ENCODE measurements at regions not wholly inside any gene's neighbourhood (a gene's known extent, or its start where the extent isn't known, plus 50 kb on each side); places are given as distances from the start of the nearest gene placed in this dataset.

DNA sequence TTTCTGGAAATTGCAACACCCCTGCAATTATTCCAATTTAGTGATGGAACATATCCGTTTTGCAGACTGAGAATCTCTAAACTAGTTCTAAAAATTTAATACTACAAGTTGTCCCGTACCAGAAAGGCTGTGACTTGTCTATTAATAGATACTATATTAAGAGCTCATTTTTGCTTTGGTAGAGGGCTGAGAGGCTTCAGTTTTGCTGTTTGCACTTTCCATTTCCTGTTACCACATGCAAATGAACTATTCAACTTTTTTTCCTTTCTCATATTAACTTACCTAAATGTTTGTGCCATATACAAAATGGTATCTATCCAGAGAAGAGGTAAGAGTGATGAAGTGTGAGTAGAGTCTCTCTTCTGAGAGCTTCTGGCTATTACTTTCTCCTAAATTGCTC, 101.5 kb upstream of the CRBN start:
- no peak overlapping the region for H3K18ac ChIP-seq (ENCODE audit: low read length)
- H4K12ac ChIP-seq (ENCODE audit: low read depth, low read length), result no peak overlapping the region
- H2AFZ ChIP-seq (ENCODE audit: insufficient read depth, low read length, poor library complexity), result no peak overlapping the region
- H3K4me3 ChIP-seq (ENCODE audit: low read depth, low read length), result no peak overlapping the region
- no peak overlapping the region for H2BK120ac ChIP-seq (ENCODE audit: insufficient read depth, low read length, poor library complexity)
- no peak for DNase-seq
- H2BK12ac ChIP-seq (ENCODE audit: low read length), result no peak overlapping the region
- no peak overlapping the region for H3K4me2 ChIP-seq (ENCODE audit: low read length)
- no peaks in the 10 kb centered on the region for H3K4me1 ChIP-seq (ENCODE audit: control insufficient read depth in 1 of 2, insufficient read depth in 2 of 2, low read length in 2 of 2)
- no CpG with 5 or more reads among the region's 2 CpGs for WGBS (ENCODE audit: extremely low coverage, insufficient coverage, insufficient read length)
- H3K79me2 ChIP-seq (ENCODE audit: control insufficient read depth, insufficient read depth, low read length, poor library complexity), result no peaks in the 10 kb centered on the region
- H2AK5ac ChIP-seq (ENCODE audit: low read length), result no peak overlapping the region
- no peak overlapping the region for H3K9ac ChIP-seq (ENCODE audit: low read length)
- no peak overlapping the region for H4K91ac ChIP-seq (ENCODE audit: low read depth, low read length)
- H3K79me1 ChIP-seq (ENCODE audit: low read length), result no peaks in the 10 kb centered on the region
- no peaks in the 10 kb centered on the region for H3K36me3 ChIP-seq (ENCODE audit: control insufficient read depth in 1 of 2, insufficient read depth in 2 of 2, low read length in 2 of 2)
- H2BK5ac ChIP-seq (ENCODE audit: low read depth, low read length, poor library complexity), result no peak overlapping the region
- no peaks in the 10 kb centered on the region for H3K9me3 ChIP-seq (ENCODE audit: insufficient read depth, low read depth, low read length)
- H3K4ac ChIP-seq (ENCODE audit: low read depth, low read length), result no peak overlapping the region
- H4K8ac ChIP-seq (ENCODE audit: low read depth, low read length), result no peak overlapping the region
- H3K23ac ChIP-seq (ENCODE audit: low read length), result no peak overlapping the region
- no peaks in the 10 kb centered on the region for H3K27me3 ChIP-seq (ENCODE audit: insufficient read depth, low read length)
- no peak overlapping the region for H3K27ac ChIP-seq (ENCODE audit: low read depth, low read length)
- no peak overlapping the region for H3K14ac ChIP-seq (ENCODE audit: low read length)

DNA sequence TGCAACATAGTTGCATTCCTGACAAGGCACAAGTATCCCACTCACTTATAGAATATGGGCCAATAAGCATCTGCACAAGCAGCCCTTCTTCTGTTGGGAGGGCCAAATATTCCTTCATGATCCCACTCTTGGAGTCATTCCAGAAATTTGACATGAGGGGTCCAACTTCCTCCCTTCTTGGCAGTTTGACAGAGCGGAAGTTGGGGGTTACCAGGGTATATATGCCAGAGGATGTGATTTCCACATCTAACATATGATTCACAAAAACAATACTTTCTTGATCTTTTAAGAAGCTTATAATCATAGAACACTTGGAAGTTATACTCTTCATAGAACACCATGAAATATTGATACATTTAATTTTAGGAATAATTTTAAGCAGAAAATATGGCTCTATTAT, 100.9 kb upstream of the CRBN start:
- Histone ChIP-seq H3K4me3 (ENCODE audit: low read depth, low read length) (no peak overlapping the region), H3K23ac (ENCODE audit: low read length) (no peak overlapping the region), H3K18ac (ENCODE audit: low read length) (no peak overlapping the region), H3K79me1 (ENCODE audit: low read length) (no peaks in the 10 kb centered on the region), H2BK120ac (ENCODE audit: insufficient read depth, low read length, poor library complexity) (no peak overlapping the region), H3K4me2 (ENCODE audit: low read length) (no peak overlapping the region), H3K27ac (ENCODE audit: low read depth, low read length) (no peak overlapping the region), H4K8ac (ENCODE audit: low read depth, low read length) (no peak overlapping the region), H2BK12ac (ENCODE audit: low read length) (no peak overlapping the region), H3K4me1 (ENCODE audit: control insufficient read depth in 1 of 2, insufficient read depth in 2 of 2, low read length in 2 of 2) (no peaks in the 10 kb centered on the region), H3K4ac (ENCODE audit: low read depth, low read length) (no peak overlapping the region), H4K12ac (ENCODE audit: low read depth, low read length) (no peak overlapping the region), H3K14ac (ENCODE audit: low read length) (no peak overlapping the region), H3K9ac (ENCODE audit: low read length) (no peak overlapping the region), H2AK5ac (ENCODE audit: low read length) (no peak overlapping the region), H3K36me3 (ENCODE audit: control insufficient read depth in 1 of 2, insufficient read depth in 2 of 2, low read length in 2 of 2) (no peaks in the 10 kb centered on the region), H3K9me3 (ENCODE audit: insufficient read depth, low read depth, low read length) (no peaks in the 10 kb centered on the region), H3K27me3 (ENCODE audit: insufficient read depth, low read length) (no peaks in the 10 kb centered on the region), H4K91ac (ENCODE audit: low read depth, low read length) (no peak overlapping the region), H3K79me2 (ENCODE audit: control insufficient read depth, insufficient read depth, low read length, poor library complexity) (no peaks in the 10 kb centered on the region), H2AFZ (ENCODE audit: insufficient read depth, low read length, poor library complexity) (no peak overlapping the region), H2BK5ac (ENCODE audit: low read depth, low read length, poor library complexity) (no peak overlapping the region)
- DNase-seq, result no peak
- WGBS (ENCODE audit: extremely low coverage, insufficient coverage, insufficient read length), result no CpG with 5 or more reads among the region's 1 CpG

DNA sequence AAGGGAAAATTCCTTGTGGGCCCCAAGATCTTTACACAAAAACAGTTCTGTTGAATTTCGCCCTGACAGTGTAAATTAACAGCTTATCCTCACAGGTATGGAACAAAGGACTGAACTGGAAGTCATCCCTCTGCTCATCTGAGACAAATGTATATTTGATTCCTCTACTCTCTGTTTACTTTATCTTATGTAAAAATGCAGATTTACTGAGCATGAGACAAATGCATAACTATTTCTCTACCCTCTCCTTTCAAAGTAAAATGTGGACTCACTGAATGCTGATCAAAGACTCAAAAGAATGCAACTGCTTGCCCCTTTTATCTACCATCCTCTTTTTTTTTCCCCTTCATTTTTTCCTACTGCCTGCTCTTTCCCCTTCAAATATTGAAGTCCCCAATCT, 98.6 kb upstream of the CRBN start:
- no peak for DNase-seq
- no peak overlapping the region for H2AK5ac ChIP-seq (ENCODE audit: low read length)
- H2BK12ac ChIP-seq (ENCODE audit: low read length), result no peak overlapping the region

DNA sequence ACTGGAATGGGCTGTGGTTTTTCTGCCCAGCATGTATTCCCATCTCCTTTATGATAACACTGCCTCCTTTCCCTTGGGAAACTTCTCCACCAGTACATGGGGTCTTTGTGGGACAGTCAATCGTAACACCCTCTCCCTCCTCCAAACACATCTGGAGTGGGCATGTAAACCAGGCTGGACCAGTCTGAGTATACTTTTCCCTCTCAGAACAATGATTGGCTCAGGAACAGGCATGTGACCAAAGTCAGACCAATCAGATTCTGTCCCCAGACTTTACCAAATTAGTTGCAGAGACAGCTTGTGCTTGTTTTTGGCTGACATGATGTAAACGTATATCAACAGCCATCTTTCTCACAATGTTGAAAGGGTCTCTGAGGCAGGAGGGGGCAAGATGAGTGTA, 97.1 kb upstream of the CRBN start:
- Histone ChIP-seq H3K79me2 (ENCODE audit: control insufficient read depth, insufficient read depth, low read length, poor library complexity) (no peaks in the 10 kb centered on the region), H2BK120ac (ENCODE audit: insufficient read depth, low read length, poor library complexity) (no peak overlapping the region), H3K36me3 (ENCODE audit: control insufficient read depth in 1 of 2, insufficient read depth in 2 of 2, low read length in 2 of 2) (no peaks in the 10 kb centered on the region), H3K14ac (ENCODE audit: low read length) (no peak overlapping the region), H3K9ac (ENCODE audit: low read length) (no peak overlapping the region), H3K4me1 (ENCODE audit: control insufficient read depth in 1 of 2, insufficient read depth in 2 of 2, low read length in 2 of 2) (no peaks in the 10 kb centered on the region), H4K8ac (ENCODE audit: low read depth, low read length) (no peak overlapping the region), H3K18ac (ENCODE audit: low read length) (no peak overlapping the region), H2AK5ac (ENCODE audit: low read length) (no peak overlapping the region), H3K23ac (ENCODE audit: low read length) (no peak overlapping the region), H3K4ac (ENCODE audit: low read depth, low read length) (no peak overlapping the region), H4K12ac (ENCODE audit: low read depth, low read length) (no peak overlapping the region), H3K27me3 (ENCODE audit: insufficient read depth, low read length) (no peaks in the 10 kb centered on the region), H2AFZ (ENCODE audit: insufficient read depth, low read length, poor library complexity) (no peak overlapping the region), H3K27ac (ENCODE audit: low read depth, low read length) (no peak overlapping the region), H2BK5ac (ENCODE audit: low read depth, low read length, poor library complexity) (no peak overlapping the region), H3K9me3 (ENCODE audit: insufficient read depth, low read depth, low read length) (no peaks in the 10 kb centered on the region), H3K4me3 (ENCODE audit: low read depth, low read length) (no peak overlapping the region), H3K79me1 (ENCODE audit: low read length) (peaks cover 1% of the 10 kb centered on the region), H2BK12ac (ENCODE audit: low read length) (no peak overlapping the region), H4K91ac (ENCODE audit: low read depth, low read length) (no peak overlapping the region), H3K4me2 (ENCODE audit: low read length) (no peak overlapping the region)
- DNase-seq, result no peak
- WGBS (ENCODE audit: extremely low coverage, insufficient coverage, insufficient read length), result no CpG with 5 or more reads among the region's 2 CpGs

More for the DNA sequence above, 98.6 kb upstream of the CRBN start:
- Histone ChIP-seq H4K12ac (ENCODE audit: low read depth, low read length) (no peak overlapping the region), H3K36me3 (ENCODE audit: control insufficient read depth in 1 of 2, insufficient read depth in 2 of 2, low read length in 2 of 2) (no peaks in the 10 kb centered on the region), H3K4me2 (ENCODE audit: low read length) (no peak overlapping the region), H3K27ac (ENCODE audit: low read depth, low read length) (no peak overlapping the region), H3K79me1 (ENCODE audit: low read length) (peaks cover 1% of the 10 kb centered on the region), H2BK5ac (ENCODE audit: low read depth, low read length, poor library complexity) (no peak overlapping the region), H3K4me3 (ENCODE audit: low read depth, low read length) (no peak overlapping the region), H3K79me2 (ENCODE audit: control insufficient read depth, insufficient read depth, low read length, poor library complexity) (no peaks in the 10 kb centered on the region), H4K91ac (ENCODE audit: low read depth, low read length) (no peak overlapping the region), H3K14ac (ENCODE audit: low read length) (no peak overlapping the region), H3K23ac (ENCODE audit: low read length) (no peak overlapping the region), H2AFZ (ENCODE audit: insufficient read depth, low read length, poor library complexity) (no peak overlapping the region), H4K8ac (ENCODE audit: low read depth, low read length) (no peak overlapping the region), H3K4me1 (ENCODE audit: control insufficient read depth in 1 of 2, insufficient read depth in 2 of 2, low read length in 2 of 2) (no peaks in the 10 kb centered on the region), H3K9me3 (ENCODE audit: insufficient read depth, low read depth, low read length) (no peaks in the 10 kb centered on the region), H3K9ac (ENCODE audit: low read length) (no peak overlapping the region), H3K18ac (ENCODE audit: low read length) (no peak overlapping the region), H3K4ac (ENCODE audit: low read depth, low read length) (no peak overlapping the region), H3K27me3 (ENCODE audit: insufficient read depth, low read length) (no peaks in the 10 kb centered on the region), H2BK120ac (ENCODE audit: insufficient read depth, low read length, poor library complexity) (no peak overlapping the region)
- WGBS (ENCODE audit: extremely low coverage, insufficient coverage, insufficient read length), result no CpG with 5 or more reads among the region's 1 CpG

Measured in trophoblast cell (in vitro differentiated cells and primary cell).